Tibial artery (tissue), 4 donors: ENCODE measurements at regions not wholly inside any gene's neighbourhood (a gene's known extent, or its start where the extent isn't known, plus 50 kb on each side); places are given as distances from the start of the nearest gene placed in this dataset.

ENCODE experiments used
- DNase-seq, 2 donors: peaks; one replicate each; pipeline ENCODE4 v3.0.0-alpha.2; 2019
- H3K27ac ChIP-seq, 2 donors: fragments of 200-600 bp; sonication (generic) in 1 of 2; 1 replicate in 1 of 2; 2 replicates in 1 of 2; pipeline ENCODE4 v1.5.1; 2018 to 2019; ENCODE audit warnings: mild to moderate bottlenecking in 1 of 2
- H3K27me3 ChIP-seq, 2 donors: fragments of 200-600 bp; sonication (generic) in 1 of 2; one replicate each; pipeline versions ENCODE4 v1.5.1 to v1.6.0; 2016 to 2019
- H3K36me3 ChIP-seq, 3 donors: fragments of 200-600 bp; sonication (generic) in 2 of 3; one replicate each; pipeline ENCODE4 v1.5.1; 2016 to 2019; ENCODE audit warnings: mild to moderate bottlenecking in 2 of 3
- H3K4me1 ChIP-seq, 4 donors: fragments of 200-600 bp; sonication (generic) in 2 of 4; 1 replicate in 3 of 4; 2 replicates in 1 of 4; pipeline ENCODE4 v1.5.1; 2016 to 2019
- H3K4me3 ChIP-seq, 2 donors: fragments of 200-600 bp; sonication (generic) in 1 of 2; 1 replicate in 1 of 2; 2 replicates in 1 of 2; pipeline ENCODE4 v1.5.1; 2018 to 2019; ENCODE audit warnings: mild to moderate bottlenecking in 2 of 2
- H3K9me3 ChIP-seq, 3 donors: fragments of 200-600 bp; sonication (generic) in 1 of 3; one replicate each; pipeline ENCODE4 v1.5.1; 2016 to 2019
- CTCF ChIP-seq, 2 experiments: fragments of 200-600 bp in 1 of 2; fragments of 450-650 bp in 1 of 2; IDR thresholded peaks; one replicate each; pipeline ENCODE4 v1.5.1; 2017 to 2019; ENCODE audit warnings: antibody characterized with exemption in 2 of 2, mild to moderate bottlenecking in 1 of 2, moderate library complexity in 1 of 2
- intact Hi-C: fragments of 100-400 bp; cut with DNase I; formaldehyde crosslinking; loops from one replicate; pipeline ENCODE4 v1.15.0; 2023; ENCODE audit warnings: low total_unique reads

DNA sequence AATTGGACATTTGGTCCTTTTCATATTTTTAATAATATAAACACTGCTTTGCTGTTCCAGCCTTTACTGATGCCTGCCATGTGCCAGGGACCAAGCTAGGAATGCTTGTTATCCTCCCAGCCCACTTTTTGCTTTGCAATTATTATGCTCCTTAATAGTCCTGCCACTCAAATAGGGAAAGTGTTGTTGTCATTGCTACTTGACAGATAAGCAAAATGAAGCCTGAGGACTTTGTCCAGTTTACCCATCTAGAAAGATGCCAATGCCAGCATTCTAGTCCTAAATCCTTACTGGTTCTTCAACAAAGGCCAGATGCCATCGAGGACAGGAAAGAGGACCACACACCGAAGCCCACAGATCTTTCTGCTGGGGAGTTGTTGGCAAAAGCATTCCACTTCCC, 246.5 kb downstream of the EMP1 start:
- TF ChIP-seq CTCF (IDR thresholded peaks at IDR 0.05): no peak
- Histone ChIP-seq H3K9me3 (no peaks in the 10 kb centered on the region), H3K4me1 (no peaks in the 10 kb centered on the region), H3K27me3 (peaks cover 0 to 4% of the 10 kb centered on the region in 2 donors), H3K27ac (no peak overlapping the region), H3K36me3 (no peaks in the 10 kb centered on the region), H3K4me3 (no peak overlapping the region)
- intact Hi-C loops: no loop called here
- DNase-seq: no peak

DNA sequence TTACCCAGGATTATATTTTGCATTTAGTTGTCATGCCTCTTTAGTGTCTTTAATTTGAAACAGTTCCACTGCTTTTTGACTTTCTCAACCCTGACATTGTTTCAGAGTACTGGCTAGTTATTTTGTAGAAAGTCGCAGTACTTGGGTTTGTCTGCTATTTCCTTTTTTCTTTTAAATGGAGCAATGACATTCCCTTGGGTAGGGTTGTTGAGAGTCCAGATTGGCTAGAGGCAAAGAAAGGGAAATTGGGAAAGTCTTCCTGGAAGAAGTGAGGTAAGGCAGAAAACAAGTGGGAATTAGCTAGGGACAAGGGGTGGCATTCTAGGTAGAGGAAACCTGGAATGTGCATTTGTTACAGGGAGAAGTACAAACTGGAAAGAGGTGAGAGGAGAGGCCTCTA, 245.9 kb downstream of the EMP1 start:
- intact Hi-C loops: no loop called here
- no peak overlapping the region for H3K4me3 ChIP-seq
- TF ChIP-seq CTCF (IDR thresholded peaks at IDR 0.05): no peak
- peaks cover 0 to 4% of the 10 kb centered on the region in 2 donors for H3K27me3 ChIP-seq
- no peak for DNase-seq
- no peaks in the 10 kb centered on the region for H3K4me1 ChIP-seq
- no peaks in the 10 kb centered on the region for H3K9me3 ChIP-seq
- H3K36me3 ChIP-seq: no peaks in the 10 kb centered on the region
- no peak overlapping the region for H3K27ac ChIP-seq

DNA sequence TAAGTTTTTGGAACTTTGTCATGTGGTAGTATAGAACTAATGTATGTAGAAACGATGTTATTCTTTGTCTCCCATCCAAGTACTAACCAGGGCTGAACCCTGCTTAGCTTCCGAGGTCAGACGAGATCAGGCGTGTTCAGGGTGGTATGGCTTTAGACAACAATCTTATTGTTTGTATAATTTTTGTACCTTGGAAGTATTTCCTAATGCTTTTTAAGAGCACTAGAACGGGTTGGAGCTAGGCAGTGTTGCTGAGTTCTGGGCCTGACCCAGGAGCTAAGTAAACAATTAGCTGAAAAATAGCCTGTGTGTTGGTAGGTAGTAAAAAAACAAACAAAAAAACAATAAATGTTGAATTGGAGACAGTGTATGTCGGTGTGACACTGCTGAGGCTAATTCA, 244.3 kb downstream of the EMP1 start:
- Histone ChIP-seq H3K4me1 (no peaks in the 10 kb centered on the region), H3K27ac (no peak overlapping the region), H3K27me3 (peaks cover 0 to 4% of the 10 kb centered on the region in 2 donors), H3K36me3 (no peaks in the 10 kb centered on the region), H3K9me3 (no peaks in the 10 kb centered on the region), H3K4me3 (no peak overlapping the region)
- TF ChIP-seq CTCF (IDR thresholded peaks at IDR 0.05): no peak
- intact Hi-C loops: no loop called here
- no peak for DNase-seq

DNA sequence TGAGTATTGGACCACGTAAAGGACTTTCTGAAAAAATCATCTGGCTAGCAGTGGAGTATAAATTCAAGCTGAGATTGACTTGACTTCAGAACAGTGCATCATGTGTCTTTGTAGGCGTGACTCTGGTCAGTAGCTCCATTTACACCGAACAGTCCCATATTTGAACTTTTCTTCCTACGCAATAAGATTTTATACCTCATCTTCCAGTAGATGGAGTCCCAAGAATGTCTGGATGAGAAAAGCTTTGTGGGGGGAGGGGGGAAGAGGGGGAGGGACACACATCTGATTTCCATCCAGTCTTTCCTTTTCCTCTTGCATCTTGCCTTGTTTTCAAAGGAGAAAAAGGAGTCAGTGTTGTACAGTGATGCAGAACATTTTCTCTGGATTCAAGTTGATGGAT, 241.0 kb downstream of the EMP1 start:
- no peak for TF ChIP-seq CTCF (IDR thresholded peaks at IDR 0.05)
- Histone ChIP-seq H3K36me3 (no peaks in the 10 kb centered on the region), H3K4me1 (no peaks in the 10 kb centered on the region), H3K4me3 (no peak overlapping the region), H3K9me3 (no peaks in the 10 kb centered on the region), H3K27ac (no peak overlapping the region), H3K27me3 (peaks cover 0 to 4% of the 10 kb centered on the region in 2 donors)
- DNase-seq: no peak
- intact Hi-C loops: no loop called here

DNA sequence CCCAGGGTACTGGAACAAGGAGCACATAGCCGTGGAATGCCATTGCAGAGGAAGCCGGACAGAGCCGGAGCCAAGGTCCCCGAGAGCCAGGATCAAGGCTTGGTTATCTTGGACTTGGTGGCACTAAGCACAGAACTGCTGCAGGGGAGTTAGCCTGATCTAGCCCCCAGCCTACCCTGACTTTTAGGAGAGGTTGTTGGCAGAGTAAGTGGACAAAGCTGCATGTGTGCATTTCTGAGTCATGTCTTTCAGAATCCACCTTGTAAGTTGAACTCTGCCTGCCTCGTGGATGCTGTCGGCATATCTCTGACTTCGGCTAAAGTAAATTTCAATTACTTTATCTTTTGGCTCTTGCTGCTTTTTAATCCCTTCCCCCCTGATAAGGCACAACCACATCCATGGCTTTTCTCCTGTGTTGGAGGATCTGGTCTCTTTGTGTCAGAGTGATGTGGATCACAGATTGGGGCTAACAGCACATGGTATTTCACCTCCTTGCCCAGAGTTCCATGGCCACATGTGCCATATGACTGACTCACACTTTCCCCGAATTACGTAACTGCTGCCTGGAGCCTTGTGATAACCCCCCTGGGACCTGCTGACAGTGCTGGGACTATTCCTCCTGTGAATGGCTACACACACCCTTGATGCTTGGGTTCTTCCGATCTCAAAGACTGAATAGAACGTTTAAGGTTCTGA, 240.3 kb downstream of the EMP1 start:
- intact Hi-C loops: no loop called here
- no peaks in the 10 kb centered on the region for H3K4me1 ChIP-seq
- no peaks in the 10 kb centered on the region for H3K36me3 ChIP-seq
- no peak overlapping the region for H3K4me3 ChIP-seq
- H3K27me3 ChIP-seq: peaks cover 0 to 4% of the 10 kb centered on the region in 2 donors
- no peak overlapping the region for H3K27ac ChIP-seq
- TF ChIP-seq CTCF (IDR thresholded peaks at IDR 0.05): no peak
- DNase-seq: peak in 1 of 2 donors; percentile 24
- H3K9me3 ChIP-seq: no peaks in the 10 kb centered on the region

DNA sequence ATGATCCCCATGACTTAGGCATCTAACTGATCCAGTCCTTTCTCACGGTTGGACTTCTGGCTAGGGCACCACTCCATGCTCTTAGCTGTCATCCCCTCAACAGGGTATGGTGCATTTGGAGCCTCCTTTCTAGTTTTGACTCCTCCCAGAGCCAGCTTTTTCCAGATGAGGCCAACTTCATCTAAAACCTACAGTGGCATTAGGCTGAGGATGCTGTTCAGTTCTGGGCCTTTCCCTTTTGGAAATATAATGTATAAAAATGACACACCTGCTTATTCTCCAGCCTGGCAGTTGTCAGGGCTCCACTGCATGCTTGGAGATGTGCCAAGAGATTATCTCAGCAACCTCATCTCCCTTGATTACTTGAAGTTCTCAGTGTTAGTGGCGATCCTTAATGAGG, 239.7 kb downstream of the EMP1 start:
- peaks cover 0 to 4% of the 10 kb centered on the region in 2 donors for H3K27me3 ChIP-seq
- H3K27ac ChIP-seq: no peak overlapping the region
- no peaks in the 10 kb centered on the region for H3K36me3 ChIP-seq
- TF ChIP-seq CTCF (IDR thresholded peaks at IDR 0.05): no peak
- intact Hi-C loops: no loop called here
- H3K4me1 ChIP-seq: no peaks in the 10 kb centered on the region
- DNase-seq: no peak
- H3K4me3 ChIP-seq: no peak overlapping the region
- H3K9me3 ChIP-seq: no peaks in the 10 kb centered on the region
